HepG2 (cell line): ENCODE measurements at regions not wholly inside any gene's neighbourhood (a gene's known extent, or its start where the extent isn't known, plus 50 kb on each side); places are given as distances from the start of the nearest gene placed in this dataset.

Source experiments
- ATAC-seq: fragments of 200-7000 bp; cut with Tn5 transposase; 3 replicates; pipeline ENCODE4 v1.9.1; 2020; ENCODE audit warnings: mild to moderate bottlenecking, moderate library complexity
- BruUV-seq: library from RNA; stranded (reverse); fragments of 400-500 nt; replicated peaks from 2 replicates; lab custom pipeline; 2021; lab: Mats Ljungman, UMichigan
- CTCF ChIA-PET: fragments of 300-600 bp; formaldehyde crosslinking; extraction: SDS; loops from one replicate; lab custom pipeline; 2021; ENCODE audit warnings: low total read pairs, inconsistent platforms, low intra/inter-chr PET ratio; lab: Yijun Ruan, JAX
- POLR2A ChIA-PET: fragments of 350-600 bp; sonication (Branson Sonifier 250); formaldehyde crosslinking; loops from one replicate; lab custom pipeline; 2020; ENCODE audit warnings: antibody characterized with exemption, inconsistent platforms; lab: Yijun Ruan, JAX
- DNase-seq: peaks from one replicate; pipeline ENCODE4 v3.0.0-alpha.2; 2015; ENCODE audit warnings: low spot score
- FAIRE-seq: peaks from 3 replicates; lab custom pipeline; 2011; peaks lifted over from hg19 to GRCh38; lab: Jason Lieb, UNC
- H2AFZ ChIP-seq: one replicate; pipeline ENCODE4 v1.6.1; 2011; ENCODE audit warnings: low read length, inconsistent platforms
- H3K27ac ChIP-seq: fragments of 300-600 bp; 3 replicates; pipeline ENCODE4 v1.8.0; 2011; ENCODE audit warnings: mixed run types, mild to moderate bottlenecking, mixed read lengths, low read length, inconsistent platforms; ENCODE audit not compliant: insufficient read depth; ENCODE audit errors: extremely low read length
- H3K27me3 ChIP-seq, 2 experiments: fragments of 200-600 bp in 1 of 2; 2 replicates in 1 of 2; 3 replicates in 1 of 2; pipeline versions ENCODE4 v1.6.0 to v1.8.0; 2011; ENCODE audit warnings: low read length in 2 of 2, mild to moderate bottlenecking in 2 of 2, moderate library complexity in 2 of 2, inconsistent platforms in 1 of 2; ENCODE audit not compliant: insufficient read depth in 2 of 2, control insufficient read depth in 1 of 2
- H3K36me3 ChIP-seq, 2 experiments: fragments of 200-600 bp in 1 of 2; replicated peaks in 1 of 2; 2 replicates in 1 of 2; 3 replicates in 1 of 2; pipeline versions ENCODE4 v1.5.1 to v1.8.0; 2011; ENCODE audit warnings: low read length in 2 of 2, inconsistent platforms in 1 of 2; ENCODE audit not compliant: insufficient read depth in 2 of 2, control insufficient read depth in 1 of 2
- H3K4me1 ChIP-seq: 2 replicates; pipeline ENCODE4 v1.5.1; 2012; ENCODE audit warnings: low read length, inconsistent platforms; ENCODE audit not compliant: insufficient read depth
- H3K4me2 ChIP-seq: 2 replicates; pipeline ENCODE4 v1.6.0; 2011; ENCODE audit warnings: low read depth, low read length, inconsistent platforms
- H3K4me3 ChIP-seq, 3 experiments: fragments of 200-600 bp in 1 of 3; sonication (generic), shearing (Covaris generic) in 1 of 3; replicated peaks in 1 of 3; 2 replicates each; pipeline ENCODE4 v1.5.1; 2011 to 2016; ENCODE audit warnings: low read length in 3 of 3, inconsistent platforms in 2 of 3, low read depth in 2 of 3, mild to moderate bottlenecking in 2 of 3, control low read depth in 1 of 3, mixed read lengths in 1 of 3; ENCODE audit not compliant: insufficient read depth in 1 of 3
- H3K79me2 ChIP-seq: one replicate; pipeline ENCODE4 v1.6.1; 2011; ENCODE audit warnings: low read length, inconsistent platforms; ENCODE audit not compliant: insufficient read depth
- H3K9ac ChIP-seq: 2 replicates; pipeline ENCODE4 v1.6.0; 2011; ENCODE audit warnings: mild to moderate bottlenecking, low read depth, low read length, inconsistent platforms; ENCODE audit not compliant: insufficient read depth
- H3K9me3 ChIP-seq: 2 replicates; pipeline ENCODE4 v1.5.1; 2012; ENCODE audit warnings: mild to moderate bottlenecking, low read length
- H4K20me1 ChIP-seq: 2 replicates; pipeline ENCODE4 v1.6.0; 2011; ENCODE audit warnings: inconsistent platforms, mild to moderate bottlenecking, low read length, moderate library complexity; ENCODE audit not compliant: insufficient read depth
- ATF7 ChIP-seq, 2 experiments: fragments of 450-650 bp in 1 of 2; sonication (generic) in 1 of 2; formaldehyde crosslinking in 1 of 2; IDR thresholded peaks; 2 replicates each; pipeline versions ENCODE4 v1.4.0 to v1.6.1; 2016 to 2020; ENCODE audit warnings: antibody characterized with exemption in 1 of 2, mild to moderate bottlenecking in 1 of 2, missing genetic modification reagents in 1 of 2
- CBX1 ChIP-seq: IDR thresholded peaks from one replicate; pipeline ENCODE4 v1.6.1; 2016; ENCODE audit warnings: antibody characterized with exemption, low read depth
- CHCHD3 ChIP-seq: sonication (generic); formaldehyde crosslinking; IDR thresholded peaks from 2 replicates; pipeline ENCODE4 v1.8.0; 2022; ENCODE audit warnings: mild to moderate bottlenecking, missing genetic modification reagents, moderate library complexity
- PAF1 ChIP-seq: IDR thresholded peaks from 2 replicates; pipeline ENCODE4 v1.6.1; 2016; ENCODE audit warnings: missing genetic modification reagents, missing compliant biosample characterization
- PPARG ChIP-seq: conservative IDR thresholded peaks from 2 replicates; pipeline ENCODE4 v1.6.1; 2016; ENCODE audit warnings: missing biosample characterization, missing genetic modification reagents
- RFXANK ChIP-seq: IDR thresholded peaks from 2 replicates; pipeline ENCODE4 v1.6.1; 2016
- SALL2 ChIP-seq: sonication (generic); formaldehyde crosslinking; IDR thresholded peaks from 2 replicates; pipeline ENCODE4 v1.8.1; 2023; ENCODE audit warnings: mild to moderate bottlenecking, missing genetic modification reagents, inconsistent platforms
- SKI ChIP-seq: fragments of 450-650 bp; IDR thresholded peaks from one replicate; pipeline ENCODE4 v1.6.1; 2018; ENCODE audit warnings: mild to moderate bottlenecking; ENCODE audit not compliant: partially characterized antibody
- SRSF9 ChIP-seq: fragments of 200-400 bp; formaldehyde crosslinking; IDR thresholded peaks from 2 replicates; pipeline ENCODE4 v1.6.1; 2018; ENCODE audit warnings: borderline replicate concordance, mild to moderate bottlenecking, low read depth, low read length; ENCODE audit not compliant: insufficient read depth, poor library complexity, severe bottlenecking
- SSRP1 ChIP-seq: IDR thresholded peaks from 2 replicates; pipeline ENCODE4 v1.6.1; 2016; ENCODE audit warnings: control low read depth
- ZNF547 ChIP-seq: sonication (generic); formaldehyde crosslinking; IDR thresholded peaks from 2 replicates; pipeline ENCODE4 v1.5.1; 2020; ENCODE audit warnings: mild to moderate bottlenecking, missing genetic modification reagents
- WGBS: methylation state at CpG from one replicate; pipeline ENCODE4 v1.1.6; 2017; ENCODE audit warnings: low lambda C conversion rate; 5-methylcytosine and 5-hydroxymethylcytosine counted together
- in situ Hi-C: cut with HindIII; loops from 2 replicates; pipeline ENCODE4 v1.10.0; 2017; ENCODE audit warnings: low pct_unique_long_range_greater_than_20kb; ENCODE audit not compliant: extremely low pct_ligation_motif_present
- intact Hi-C: fragments of 100-400 bp; cut with micrococcal nuclease; formaldehyde crosslinking; loops from one replicate; pipeline ENCODE4 v1.10.0; 2022; ENCODE audit not compliant: unreplicated experiment

DNA sequence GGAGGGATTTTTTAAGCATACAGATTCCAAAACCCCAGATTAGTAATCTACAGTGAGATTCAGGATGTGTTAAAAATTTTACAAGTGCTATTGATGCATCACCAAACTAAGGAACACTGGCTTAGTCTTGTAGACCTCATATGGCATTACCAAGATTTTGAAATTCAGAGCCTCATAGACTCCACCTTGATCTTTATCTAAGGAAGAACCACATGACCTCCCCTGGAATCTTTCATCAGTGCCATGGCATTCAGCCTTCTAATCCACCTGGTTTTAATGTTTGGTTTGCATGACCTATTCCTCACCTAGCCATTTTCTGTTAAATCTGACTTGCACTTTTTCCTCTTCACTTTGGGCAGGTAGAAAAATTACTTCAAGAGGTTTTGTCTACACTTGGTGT lies 171.6 kb downstream of the NKX6-1 start:
- Histone ChIP-seq H3K36me3 (no peaks in the 10 kb centered on the region), H3K4me3 (no peak overlapping the region), H3K79me2 (no peaks in the 10 kb centered on the region), H3K27ac (no peak overlapping the region), H2AFZ (no peak overlapping the region), H3K9ac (no peak overlapping the region), H3K4me1 (no peaks in the 10 kb centered on the region)
- no peak for DNase-seq
- FAIRE-seq = no peak
- POLR2A ChIA-PET = no interaction called here
- ATAC-seq = no peak
- intact Hi-C loops = no loop called here
- TF ChIP-seq ZNF547 (CRISPR knock-in tag) (no peak), SRSF9 (no peak), PPARG (no peak), SALL2 (CRISPR knock-in tag) (no peak), RFXANK (CRISPR knock-in tag) (no peak), CHCHD3 (no peak)
- TF ChIP-seq, all 625 proteins: peak for 0
- H4K20me1 ChIP-seq = no peaks in the 10 kb centered on the region
- H3K27me3 ChIP-seq = no peaks in the 10 kb centered on the region
- no peaks in the 10 kb centered on the region for H3K9me3 ChIP-seq
- no peak overlapping the region for H3K4me2 ChIP-seq
- BruUV-seq = no TSS peak
- CTCF ChIA-PET = no interaction called here
- in situ Hi-C loops = no loop called here

- DNase-seq = no peak
- no peak overlapping the region for H3K27ac ChIP-seq
- FAIRE-seq = no peak
- no peak overlapping the region for H3K9ac ChIP-seq
- no peaks in the 10 kb centered on the region for H3K4me1 ChIP-seq
- H3K4me2 ChIP-seq = no peak overlapping the region
- ATAC-seq = no peak
- in situ Hi-C loops (no loop called here), intact Hi-C loops (no loop called here)
- no peak overlapping the region for H2AFZ ChIP-seq
- 0% methylated on average over 2 of the region's 2 CpGs for WGBS
- ChIA-PET POLR2A (no interaction called here), CTCF (no interaction called here)
- no peaks in the 10 kb centered on the region for H3K36me3 ChIP-seq
- TF ChIP-seq SSRP1 (no peak), CBX1 (no peak), PAF1 (CRISPR knock-in tag) (no peak), ATF7 (IDR thresholded peaks at IDR 0.05) (no peak), ATF7 (CRISPR knock-in tag; IDR thresholded peaks at IDR 0.05) (no peak), SKI (no peak)
- no peaks in the 10 kb centered on the region for H3K27me3 ChIP-seq
- BruUV-seq = no TSS peak
- H3K79me2 ChIP-seq = no peaks in the 10 kb centered on the region
- no peaks in the 10 kb centered on the region for H3K9me3 ChIP-seq
- no peak overlapping the region for H3K4me3 ChIP-seq
- H4K20me1 ChIP-seq = no peaks in the 10 kb centered on the region
Measured at GRCh38 chr4:84325625-84326024, 173.5 kb downstream of the NKX6-1 start.
